ENCODE measurements at regions not wholly inside any gene's neighbourhood (a gene's known extent, or its start where the extent isn't known, plus 50 kb on each side); places are given as distances from the start of the nearest gene placed in this dataset.

DNA sequence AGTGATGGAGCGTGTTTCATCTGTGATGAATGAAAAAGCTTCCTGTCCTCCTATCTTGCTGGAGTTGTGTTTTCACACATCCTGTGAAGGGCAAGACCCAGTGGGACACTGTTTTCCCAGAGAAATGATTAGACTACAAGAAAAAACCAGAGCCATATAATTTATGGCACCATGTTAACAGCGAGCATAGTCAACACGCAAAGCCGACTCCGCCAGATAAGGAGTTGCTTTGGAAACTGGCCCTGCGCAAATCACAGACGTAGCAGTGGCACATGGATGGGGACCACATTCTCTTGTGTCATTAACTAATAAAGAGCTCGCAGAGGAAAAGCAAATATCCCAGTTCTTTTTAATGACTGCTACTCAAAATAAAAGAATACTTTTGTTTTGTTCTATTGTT, 471.2 kb upstream of the RUNX1 start:
- TF ChIP-seq, protein P1, sequence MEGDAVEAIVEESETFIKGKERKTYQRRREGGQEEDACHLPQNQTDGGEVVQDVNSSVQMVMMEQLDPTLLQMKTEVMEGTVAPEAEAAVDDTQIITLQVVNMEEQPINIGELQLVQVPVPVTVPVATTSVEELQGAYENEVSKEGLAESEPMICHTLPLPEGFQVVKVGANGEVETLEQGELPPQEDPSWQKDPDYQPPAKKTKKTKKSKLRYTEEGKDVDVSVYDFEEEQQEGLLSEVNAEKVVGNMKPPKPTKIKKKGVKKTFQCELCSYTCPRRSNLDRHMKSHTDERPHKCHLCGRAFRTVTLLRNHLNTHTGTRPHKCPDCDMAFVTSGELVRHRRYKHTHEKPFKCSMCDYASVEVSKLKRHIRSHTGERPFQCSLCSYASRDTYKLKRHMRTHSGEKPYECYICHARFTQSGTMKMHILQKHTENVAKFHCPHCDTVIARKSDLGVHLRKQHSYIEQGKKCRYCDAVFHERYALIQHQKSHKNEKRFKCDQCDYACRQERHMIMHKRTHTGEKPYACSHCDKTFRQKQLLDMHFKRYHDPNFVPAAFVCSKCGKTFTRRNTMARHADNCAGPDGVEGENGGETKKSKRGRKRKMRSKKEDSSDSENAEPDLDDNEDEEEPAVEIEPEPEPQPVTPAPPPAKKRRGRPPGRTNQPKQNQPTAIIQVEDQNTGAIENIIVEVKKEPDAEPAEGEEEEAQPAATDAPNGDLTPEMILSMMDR (IDR thresholded peaks at IDR 0.05): no peak
- TF ChIP-seq POLR2A (IDR thresholded peaks at IDR 0.05): no peak
